MG63 (cell line): ENCODE measurements at regions not wholly inside any gene's neighbourhood (a gene's known extent, or its start where the extent isn't known, plus 50 kb on each side); places are given as distances from the start of the nearest gene placed in this dataset.

Source experiments
- DNase-seq: peaks from one replicate; pipeline ENCODE4 v3.0.0-alpha.2; 2020
- H3K27me3 ChIP-seq: fragments of 250-450 bp; sonication (Bioruptor Pico); 2 replicates; pipeline ENCODE4 v1.5.1; 2020; ENCODE audit warnings: mild to moderate bottlenecking, moderate library complexity
- H3K36me3 ChIP-seq: fragments of 250-450 bp; sonication (Bioruptor Pico); 2 replicates; pipeline ENCODE4 v1.5.1; 2020; ENCODE audit warnings: mild to moderate bottlenecking, moderate library complexity
- H3K4me3 ChIP-seq: fragments of 250-450 bp; sonication (Bioruptor Pico); 2 replicates; pipeline ENCODE4 v1.5.1; 2020; ENCODE audit warnings: mild to moderate bottlenecking, moderate library complexity
- H3K9me3 ChIP-seq: fragments of 250-450 bp; sonication (Bioruptor Pico); 2 replicates; pipeline ENCODE4 v1.5.1; 2020; ENCODE audit warnings: mild to moderate bottlenecking, moderate library complexity

DNA sequence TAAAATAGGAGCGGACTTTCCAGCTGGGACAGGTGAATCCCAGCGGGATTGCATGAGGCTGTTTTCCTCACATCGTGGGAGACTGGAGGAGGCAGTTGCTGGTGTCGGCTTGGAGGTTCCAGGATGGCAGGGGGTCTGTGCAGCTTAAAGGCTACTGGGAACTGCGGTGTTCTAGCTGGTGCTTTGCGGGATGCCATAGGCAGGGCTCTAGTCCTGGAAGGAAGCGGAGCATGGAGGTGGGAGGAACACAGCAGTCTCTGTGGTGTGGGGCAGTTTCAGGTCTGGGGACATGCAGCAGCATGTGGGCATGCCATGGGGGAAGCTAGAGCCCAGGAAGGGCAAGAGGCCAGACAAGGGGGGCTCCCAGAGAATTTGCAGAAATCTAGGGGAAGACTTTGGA is 141.5 kb downstream of the NSG2 start:
- Histone ChIP-seq H3K27me3 (no peaks in the 10 kb centered on the region), H3K36me3 (no peaks in the 10 kb centered on the region), H3K4me3 (no peak overlapping the region), H3K9me3 (no peaks in the 10 kb centered on the region)
- DNase-seq = no peak

DNA sequence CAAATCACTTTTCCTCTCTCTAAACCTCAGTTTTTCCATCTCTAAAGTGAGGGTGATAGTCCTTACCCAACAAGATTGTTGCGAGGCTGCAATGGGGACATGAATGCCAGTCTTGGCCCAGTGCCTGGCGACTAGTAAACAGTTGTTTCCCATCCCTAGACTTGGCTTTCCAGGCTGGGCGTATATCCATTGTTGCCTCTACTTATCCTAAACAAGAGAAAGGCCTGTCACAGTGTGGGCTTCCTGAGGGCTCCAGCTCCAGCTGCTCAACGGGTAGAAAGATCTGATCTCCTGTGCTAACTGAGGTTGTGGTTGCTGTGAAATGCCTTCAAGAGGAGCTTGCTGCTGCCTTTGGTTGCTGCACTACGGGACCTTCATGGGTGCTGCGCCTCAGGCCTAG is 142.0 kb downstream of the NSG2 start:
- Histone ChIP-seq H3K9me3 (no peaks in the 10 kb centered on the region), H3K27me3 (no peaks in the 10 kb centered on the region), H3K4me3 (no peak overlapping the region), H3K36me3 (no peaks in the 10 kb centered on the region)
- no peak for DNase-seq

DNA sequence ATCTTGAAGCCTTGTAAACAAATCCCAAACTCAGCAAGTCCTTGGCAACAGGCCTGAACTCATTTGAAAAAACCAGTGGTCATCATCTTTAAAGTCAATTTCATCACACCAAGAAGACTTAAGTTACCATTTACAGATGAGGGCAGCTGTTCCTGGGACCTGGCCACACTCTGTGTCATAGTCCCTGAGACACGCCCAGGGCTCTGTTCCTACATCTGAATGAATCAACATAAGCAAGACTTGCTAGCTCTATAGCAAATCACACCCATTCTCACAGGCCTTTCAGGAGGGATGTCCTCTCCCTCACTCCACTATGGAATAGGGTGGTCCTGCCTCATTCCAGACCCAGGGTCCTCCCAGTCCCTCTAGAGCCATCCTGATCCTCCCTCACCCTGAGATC is 142.8 kb downstream of the NSG2 start:
- DNase-seq = peak; percentile 53
- no peaks in the 10 kb centered on the region; the same call in 1 of the 2 replicates for H3K27me3 ChIP-seq
- no peaks in the 10 kb centered on the region for H3K9me3 ChIP-seq
- no peaks in the 10 kb centered on the region for H3K36me3 ChIP-seq
- H3K4me3 ChIP-seq = no peak overlapping the region

GRCh38 chr5:174189654-174190541 is 144.4 kb downstream of the NSG2 start:
- peaks cover 2% of the 10 kb centered on the region; the same call in 1 of the 2 replicates for H3K27me3 ChIP-seq
- no peak for DNase-seq

DNA sequence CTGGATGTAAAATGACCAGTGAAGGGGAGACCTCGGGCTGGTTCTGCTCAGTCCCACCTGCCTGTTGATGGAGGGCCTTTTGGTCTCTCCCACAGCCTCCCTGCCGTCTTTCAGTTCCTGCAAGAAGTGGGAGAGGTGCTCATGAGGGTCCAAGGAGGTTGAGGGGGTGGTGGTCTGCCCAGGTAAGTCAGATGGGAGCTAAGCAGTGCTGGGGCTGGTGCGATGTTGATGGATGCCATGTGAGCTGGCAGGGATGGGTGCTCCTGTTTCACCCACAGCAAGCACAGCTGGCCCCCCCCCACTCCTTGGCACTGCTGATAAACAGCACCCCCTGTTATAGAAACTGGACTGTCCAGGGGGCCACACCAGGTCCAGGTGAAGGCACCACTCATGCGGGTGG is 145.6 kb downstream of the NSG2 start:
- Histone ChIP-seq H3K36me3 (no peaks in the 10 kb centered on the region), H3K27me3 (peaks cover 2% of the 10 kb centered on the region; the same call in 1 of the 2 replicates), H3K4me3 (no peak overlapping the region), H3K9me3 (no peaks in the 10 kb centered on the region)
- DNase-seq = no peak

More at GRCh38 chr5:174189654-174190541, 144.4 kb downstream of the NSG2 start:
- no peaks in the 10 kb centered on the region for H3K36me3 ChIP-seq
- H3K9me3 ChIP-seq = no peaks in the 10 kb centered on the region
- H3K4me3 ChIP-seq = no peak overlapping the region

GRCh38 chr5:174191850-174192655 is 146.5 kb downstream of the NSG2 start:
- peaks cover 2% of the 10 kb centered on the region; the same call in 1 of the 2 replicates for H3K27me3 ChIP-seq
- no peaks in the 10 kb centered on the region for H3K36me3 ChIP-seq
- no peaks in the 10 kb centered on the region for H3K9me3 ChIP-seq
- no peak overlapping the region for H3K4me3 ChIP-seq
- no peak for DNase-seq

DNA sequence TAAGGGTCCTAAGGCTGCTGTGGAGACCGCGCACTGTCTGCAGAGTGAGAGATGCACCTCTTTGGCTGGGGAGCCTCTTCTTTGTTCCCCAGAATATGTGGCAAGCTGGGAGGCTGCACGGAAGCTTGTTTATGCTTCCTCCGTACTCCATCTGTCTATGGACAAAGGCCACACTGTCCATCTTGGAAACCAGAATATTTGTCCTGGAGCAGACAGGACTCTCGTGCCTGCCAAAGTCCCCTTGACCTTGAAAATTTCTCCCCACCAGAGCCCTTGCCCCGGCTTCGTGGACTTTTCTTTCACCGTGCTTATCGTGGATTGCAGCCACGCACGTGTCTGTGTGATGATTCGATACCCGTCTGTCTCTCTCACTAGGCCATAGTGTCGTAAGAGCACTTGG is 147.4 kb downstream of the NSG2 start:
- H3K36me3 ChIP-seq = no peaks in the 10 kb centered on the region
- H3K9me3 ChIP-seq = no peaks in the 10 kb centered on the region
- no peak for DNase-seq
- no peak overlapping the region for H3K4me3 ChIP-seq
- peaks cover 2% of the 10 kb centered on the region for H3K27me3 ChIP-seq

DNA sequence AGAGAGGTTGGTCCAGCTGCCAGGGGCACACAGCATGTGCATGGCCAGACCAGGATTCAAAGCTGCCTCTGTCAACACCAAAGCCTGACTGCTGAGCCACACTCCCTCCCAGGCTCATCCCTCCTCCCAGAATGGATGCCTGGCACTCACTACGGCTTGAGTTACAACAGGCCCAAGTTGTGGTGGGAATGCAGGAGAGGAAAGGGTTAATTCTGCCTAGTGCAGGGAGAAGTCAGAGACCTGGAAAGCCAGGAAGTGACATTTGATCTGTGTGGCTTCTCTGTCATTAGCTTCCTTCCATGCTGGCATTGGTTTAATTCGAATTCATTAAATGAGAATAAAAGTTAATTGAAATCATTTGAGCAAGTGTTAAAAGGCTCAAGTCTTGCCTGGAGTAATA is 150.0 kb downstream of the NSG2 start:
- no peak overlapping the region for H3K4me3 ChIP-seq
- H3K36me3 ChIP-seq = no peaks in the 10 kb centered on the region
- DNase-seq = no peak
- H3K27me3 ChIP-seq = peaks cover 7% of the 10 kb centered on the region
- no peaks in the 10 kb centered on the region for H3K9me3 ChIP-seq

DNA sequence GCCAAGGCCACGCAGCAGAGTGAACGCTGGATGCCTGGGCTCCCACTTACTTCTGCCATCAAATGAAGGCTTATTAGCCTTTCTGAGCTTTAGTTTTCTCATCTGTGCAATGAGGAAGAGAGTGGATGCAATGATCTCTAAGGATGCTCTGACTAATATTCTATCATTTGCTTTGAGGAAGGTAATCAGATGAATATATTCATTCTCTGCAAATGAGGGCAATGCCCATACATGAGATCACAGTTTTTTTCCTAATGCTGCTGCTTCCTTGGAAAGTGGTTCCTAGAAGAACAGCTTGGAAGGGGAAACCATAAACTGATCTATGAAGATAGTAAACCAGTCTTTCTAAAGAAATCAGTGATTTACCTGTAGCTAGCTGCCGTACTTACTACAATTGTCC is 152.4 kb downstream of the NSG2 start:
- H3K36me3 ChIP-seq = no peaks in the 10 kb centered on the region
- no peaks in the 10 kb centered on the region for H3K9me3 ChIP-seq
- H3K27me3 ChIP-seq = peaks cover 17% of the 10 kb centered on the region
- H3K4me3 ChIP-seq = no peak overlapping the region
- DNase-seq = no peak

DNA sequence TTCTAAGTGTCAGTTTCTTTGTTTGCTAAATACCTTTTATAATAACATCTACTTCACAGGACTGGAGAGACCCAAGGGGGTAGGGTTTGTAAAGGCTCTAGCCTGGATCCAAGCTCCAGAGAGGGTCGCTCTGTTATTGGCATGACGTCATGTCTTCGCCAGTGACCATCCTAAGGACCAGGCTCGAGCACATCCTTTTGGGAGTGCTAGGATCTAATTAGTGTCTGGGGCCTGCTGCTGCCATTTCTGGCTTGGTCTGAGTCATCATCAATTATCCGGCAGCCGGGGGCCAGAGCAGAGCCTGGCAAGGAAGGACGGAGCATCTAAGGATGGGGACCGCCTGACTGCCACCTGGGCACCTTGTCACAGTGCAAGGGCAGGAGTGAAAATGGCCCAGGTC is 153.0 kb downstream of the NSG2 start:
- Histone ChIP-seq H3K4me3 (no peak overlapping the region), H3K9me3 (no peaks in the 10 kb centered on the region), H3K27me3 (peaks cover 18% of the 10 kb centered on the region), H3K36me3 (no peaks in the 10 kb centered on the region)
- no peak for DNase-seq

DNA sequence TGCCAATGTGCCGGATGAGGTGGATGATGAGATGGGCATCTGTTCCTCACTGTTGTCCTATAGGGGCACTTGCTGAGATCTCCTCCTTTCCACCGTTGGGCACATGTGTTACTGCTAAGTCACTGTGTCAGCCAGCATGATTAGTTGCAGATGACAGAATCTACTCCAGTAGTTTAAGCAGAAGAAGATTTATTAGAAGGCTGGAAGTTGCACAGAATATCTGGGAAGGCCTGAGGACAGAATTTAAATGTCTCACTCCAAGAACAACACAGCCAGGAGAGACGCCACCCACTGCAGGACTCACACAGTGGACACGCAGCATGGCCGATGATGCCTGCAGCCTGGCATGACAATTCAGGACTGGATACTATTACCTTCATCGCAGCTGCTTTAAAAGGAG is 157.5 kb downstream of the NSG2 start:
- no peak for DNase-seq
- Histone ChIP-seq H3K27me3 (peaks cover 21% of the 10 kb centered on the region), H3K4me3 (no peak overlapping the region), H3K36me3 (no peaks in the 10 kb centered on the region), H3K9me3 (no peaks in the 10 kb centered on the region)

GRCh38 chr5:174204535-174205313 is 159.2 kb downstream of the NSG2 start:
- Histone ChIP-seq H3K36me3 (no peaks in the 10 kb centered on the region), H3K4me3 (no peak overlapping the region), H3K9me3 (no peaks in the 10 kb centered on the region), H3K27me3 (peaks cover 29% of the 10 kb centered on the region)
- no peak for DNase-seq

DNA sequence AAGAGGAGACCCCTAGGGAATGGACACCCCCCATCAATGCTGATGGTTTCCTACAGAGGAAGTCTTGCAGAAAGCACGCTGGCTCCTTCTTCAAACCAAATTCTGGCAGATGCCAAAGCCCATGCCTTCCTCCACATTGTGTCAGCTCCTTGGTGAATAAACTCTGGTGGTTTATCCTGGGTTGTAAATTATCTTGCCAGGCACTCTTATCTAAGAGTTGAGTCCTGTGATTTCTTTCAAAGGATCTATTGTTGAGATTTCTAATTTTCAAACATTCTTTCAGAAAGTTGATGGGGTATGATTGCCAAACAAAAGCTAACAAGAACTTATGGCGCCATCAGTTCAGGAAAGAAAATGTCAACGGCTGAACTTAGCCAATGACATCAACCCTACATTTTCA is 160.4 kb downstream of the NSG2 start:
- no peaks in the 10 kb centered on the region for H3K9me3 ChIP-seq
- DNase-seq = no peak

GRCh38 chr5:174210596-174211276 is 165.2 kb downstream of the NSG2 start:
- H3K27me3 ChIP-seq = peaks cover 46% of the 10 kb centered on the region
- H3K4me3 ChIP-seq = no peak overlapping the region
- DNase-seq = no peak
- H3K36me3 ChIP-seq = no peaks in the 10 kb centered on the region
- H3K9me3 ChIP-seq = no peaks in the 10 kb centered on the region

More for the DNA sequence above, 160.4 kb downstream of the NSG2 start:
- Histone ChIP-seq H3K36me3 (no peaks in the 10 kb centered on the region), H3K4me3 (no peak overlapping the region), H3K27me3 (peaks cover 31% of the 10 kb centered on the region)

- H3K36me3 ChIP-seq = no peaks in the 10 kb centered on the region
- no peak overlapping the region for H3K4me3 ChIP-seq
- peaks cover 52% of the 10 kb centered on the region for H3K27me3 ChIP-seq
- DNase-seq = no peak
- no peaks in the 10 kb centered on the region for H3K9me3 ChIP-seq
These were observed 165.7 kb downstream of the NSG2 start for GRCh38 chr5:174211277-174211626.

DNA sequence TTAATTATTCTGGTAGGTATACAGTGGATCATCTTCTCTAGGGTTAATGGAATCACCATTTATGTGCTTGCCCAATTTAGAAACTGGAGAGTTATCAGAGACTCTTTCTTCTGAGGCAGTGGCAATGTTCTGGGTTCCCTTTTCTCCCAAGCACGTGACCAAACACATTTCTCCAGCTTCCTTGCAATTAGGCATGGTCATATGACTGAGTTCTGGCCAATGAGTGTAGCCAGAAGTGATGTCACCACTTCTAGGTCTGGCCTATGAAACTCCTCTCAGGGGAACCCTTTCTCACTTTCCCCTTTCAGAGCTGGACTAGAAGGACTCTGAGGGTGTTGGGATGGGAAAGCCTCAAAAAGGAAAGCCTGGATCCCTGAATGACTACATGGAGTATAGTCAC is 172.0 kb downstream of the NSG2 start:
- Histone ChIP-seq H3K9me3 (peaks cover 5% of the 10 kb centered on the region), H3K27me3 (peaks cover 28% of the 10 kb centered on the region)
- DNase-seq = no peak

More for the DNA sequence above, 172.0 kb downstream of the NSG2 start:
- Histone ChIP-seq H3K36me3 (no peaks in the 10 kb centered on the region), H3K4me3 (no peak overlapping the region)
